22Rv1 (cell line): ENCODE measurements at regions not wholly inside any gene's neighbourhood (a gene's known extent, or its start where the extent isn't known, plus 50 kb on each side); places are given as distances from the start of the nearest gene placed in this dataset.
"Not testable (repeated sequence)": the region's sequence is repeated elsewhere in the genome, so short reads cannot be mapped to it uniquely, and the experiment has no call there.

Source experiments
- H3K27ac ChIP-seq: fragments of 450-650 bp; 2 replicates; pipeline ENCODE4 v1.5.1; 2017
- TF ChIP-seq, protein P1 (sequence below): fragments of 450-650 bp; IDR thresholded peaks from 2 replicates; pipeline ENCODE4 v1.5.1; 2017; ENCODE audit warnings: mild to moderate bottlenecking

DNA sequence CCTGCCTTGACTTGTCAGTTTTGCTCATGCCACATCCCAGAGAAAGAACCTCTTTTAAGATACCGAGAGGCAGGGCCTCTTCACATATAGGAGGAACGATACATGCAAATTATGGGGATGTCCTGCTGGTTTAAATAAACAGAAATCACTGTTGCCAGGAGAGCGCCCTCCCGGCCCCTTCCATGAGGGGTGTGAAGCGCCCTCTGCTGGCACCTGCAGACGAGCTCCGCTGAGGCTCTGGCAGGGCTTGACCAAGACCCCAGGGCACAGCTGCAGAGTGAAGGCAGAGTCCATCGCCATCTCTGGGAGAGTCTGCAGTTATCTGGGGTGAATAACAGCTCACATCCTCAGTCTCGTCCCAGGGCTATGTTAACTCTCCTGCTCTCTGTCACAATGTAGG, 468.8 kb downstream of the RPIA start:
- not testable (repeated sequence) for H3K27ac ChIP-seq

GRCh38 chr2:89161626-89162025, 470.2 kb downstream of the RPIA start:
- not testable (repeated sequence) for H3K27ac ChIP-seq

DNA sequence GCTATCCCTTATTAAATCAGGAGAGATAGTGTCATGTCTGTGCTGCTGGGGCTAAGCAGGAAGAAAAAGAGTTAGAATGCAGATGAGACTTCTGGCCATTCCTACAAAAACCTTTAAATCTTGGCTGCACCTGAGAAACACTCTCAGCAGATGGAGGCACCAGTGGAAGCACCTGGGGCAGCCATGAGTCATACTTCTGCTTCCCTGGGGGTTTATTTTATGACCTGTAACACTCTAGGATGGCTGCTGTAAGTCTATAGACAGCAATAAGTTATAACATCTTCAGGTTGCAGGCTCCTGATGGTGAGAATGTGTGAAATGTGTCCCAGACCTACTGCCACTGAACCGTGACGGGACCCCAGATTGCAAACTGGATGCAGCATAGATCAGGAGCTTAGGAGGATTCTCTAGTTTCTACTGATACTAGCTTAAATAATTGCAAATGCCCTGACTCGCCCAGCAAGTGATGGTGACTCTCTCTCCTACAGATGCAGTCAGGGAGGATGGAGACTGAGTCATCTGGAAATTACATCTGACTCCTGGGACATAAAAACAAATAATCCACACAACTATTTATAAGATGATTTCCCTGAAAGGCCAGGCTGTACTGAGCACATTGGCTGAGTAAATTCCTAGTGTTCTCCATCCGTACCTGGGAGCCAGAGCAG, 479.2 kb downstream of the RPIA start:
- not testable (repeated sequence) for H3K27ac ChIP-seq

GRCh38 chr2:89171174-89171519, 479.7 kb downstream of the RPIA start:
- H3K27ac ChIP-seq: not testable (repeated sequence)

DNA sequence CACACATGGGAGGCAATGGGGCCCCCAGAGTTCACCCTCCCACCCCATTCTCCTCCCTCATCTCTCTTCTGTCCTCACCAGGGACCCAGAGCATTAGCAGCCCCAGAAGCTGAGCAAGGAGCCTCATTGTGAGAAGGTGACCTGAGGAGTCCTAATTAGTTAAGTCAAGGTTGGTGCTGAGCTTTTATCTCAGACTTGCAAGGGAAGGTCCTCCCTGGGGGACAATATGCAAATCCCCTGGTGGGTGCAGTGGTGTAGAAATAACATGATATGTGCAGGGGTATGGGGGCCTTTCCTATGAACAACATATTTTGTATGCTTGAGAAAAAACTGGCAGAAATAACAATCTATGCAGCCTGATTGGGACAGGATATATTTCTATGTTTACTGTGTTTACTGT, 485.5 kb downstream of the RPIA start:
- H3K27ac ChIP-seq: not testable (repeated sequence)

- H3K27ac ChIP-seq: not testable (repeated sequence)
Observed at GRCh38 chr2:89182221-89182620, 490.7 kb downstream of the RPIA start.

- H3K27ac ChIP-seq: not testable (repeated sequence)
Observed at GRCh38 chr2:89184746-89185145, 493.3 kb downstream of the RPIA start.

GRCh38 chr2:89195636-89196251, 504.3 kb downstream of the RPIA start:
- H3K27ac ChIP-seq: not testable (repeated sequence)

GRCh38 chr2:89196719-89197118, 505.2 kb downstream of the RPIA start:
- H3K27ac ChIP-seq: not testable (repeated sequence)

DNA sequence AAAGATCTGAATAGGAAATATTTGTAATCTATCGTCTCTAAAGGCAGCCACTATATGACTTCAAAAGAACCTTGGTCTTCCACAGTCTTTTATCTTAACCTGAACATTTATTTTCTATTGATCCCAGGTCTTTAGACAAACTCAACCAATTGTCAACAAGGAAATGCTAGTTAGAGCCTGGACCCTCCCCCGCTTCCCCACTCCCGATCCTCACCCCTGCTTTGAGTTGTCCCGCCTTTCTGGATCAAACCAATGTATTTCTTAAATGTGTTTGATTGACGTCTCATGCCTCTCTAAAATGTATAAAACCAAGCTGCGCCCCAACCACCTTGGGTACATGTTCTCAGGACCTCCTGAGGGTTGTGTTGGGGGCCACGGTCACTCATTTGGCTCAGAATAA, 506.6 kb downstream of the RPIA start:
- H3K27ac ChIP-seq: not testable (repeated sequence)

GRCh38 chr2:89199453-89200246, 508.2 kb downstream of the RPIA start:
- not testable (repeated sequence) for H3K27ac ChIP-seq

GRCh38 chr2:89200247-89200527, 508.7 kb downstream of the RPIA start:
- not testable (repeated sequence) for H3K27ac ChIP-seq

- H3K27ac ChIP-seq: not testable (repeated sequence)
Observed at GRCh38 chr2:89202518-89202917, 511.0 kb downstream of the RPIA start.

- TF ChIP-seq, protein P1, sequence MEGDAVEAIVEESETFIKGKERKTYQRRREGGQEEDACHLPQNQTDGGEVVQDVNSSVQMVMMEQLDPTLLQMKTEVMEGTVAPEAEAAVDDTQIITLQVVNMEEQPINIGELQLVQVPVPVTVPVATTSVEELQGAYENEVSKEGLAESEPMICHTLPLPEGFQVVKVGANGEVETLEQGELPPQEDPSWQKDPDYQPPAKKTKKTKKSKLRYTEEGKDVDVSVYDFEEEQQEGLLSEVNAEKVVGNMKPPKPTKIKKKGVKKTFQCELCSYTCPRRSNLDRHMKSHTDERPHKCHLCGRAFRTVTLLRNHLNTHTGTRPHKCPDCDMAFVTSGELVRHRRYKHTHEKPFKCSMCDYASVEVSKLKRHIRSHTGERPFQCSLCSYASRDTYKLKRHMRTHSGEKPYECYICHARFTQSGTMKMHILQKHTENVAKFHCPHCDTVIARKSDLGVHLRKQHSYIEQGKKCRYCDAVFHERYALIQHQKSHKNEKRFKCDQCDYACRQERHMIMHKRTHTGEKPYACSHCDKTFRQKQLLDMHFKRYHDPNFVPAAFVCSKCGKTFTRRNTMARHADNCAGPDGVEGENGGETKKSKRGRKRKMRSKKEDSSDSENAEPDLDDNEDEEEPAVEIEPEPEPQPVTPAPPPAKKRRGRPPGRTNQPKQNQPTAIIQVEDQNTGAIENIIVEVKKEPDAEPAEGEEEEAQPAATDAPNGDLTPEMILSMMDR: peak; percentile 51
- not testable (repeated sequence) for H3K27ac ChIP-seq
Observed at GRCh38 chr2:89205153-89205552, 513.7 kb downstream of the RPIA start.

DNA sequence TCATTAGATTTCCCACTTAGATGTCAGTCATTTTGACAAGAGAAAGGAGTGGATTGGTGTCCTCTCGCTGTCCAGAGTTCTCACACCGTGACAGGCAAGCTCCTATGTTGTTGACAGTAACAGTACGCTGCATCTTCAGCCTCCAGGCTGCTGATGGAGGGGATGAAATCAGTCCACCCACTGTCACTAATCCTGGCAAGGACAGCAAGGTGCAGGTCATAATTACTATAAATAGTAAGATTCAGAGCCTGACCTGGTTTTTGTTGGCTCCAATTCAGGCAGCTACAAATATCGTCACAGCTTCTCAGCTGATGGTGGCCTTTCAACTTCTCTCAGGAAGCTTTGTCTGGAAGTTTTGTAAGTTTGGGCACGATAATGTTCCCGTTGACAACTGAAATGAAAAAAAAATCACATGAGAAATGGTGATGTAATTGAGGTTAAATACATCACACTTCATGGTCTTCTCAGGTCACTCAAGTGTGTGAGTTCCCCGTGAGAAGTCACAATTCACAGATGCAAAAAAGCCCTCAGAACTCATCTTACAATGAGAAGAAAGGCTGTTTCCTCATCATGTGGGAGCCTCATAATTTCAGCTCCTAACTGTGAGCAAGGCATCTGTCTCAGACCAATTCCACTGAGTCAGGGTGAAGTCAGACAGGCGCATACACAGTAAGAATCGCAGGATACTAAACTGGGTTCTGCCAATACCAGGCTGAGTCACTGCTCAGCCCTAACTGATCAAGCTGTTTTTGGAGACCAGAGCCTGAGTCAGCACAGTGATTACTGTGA, 516.9 kb downstream of the RPIA start:
- not testable (repeated sequence) for H3K27ac ChIP-seq

DNA sequence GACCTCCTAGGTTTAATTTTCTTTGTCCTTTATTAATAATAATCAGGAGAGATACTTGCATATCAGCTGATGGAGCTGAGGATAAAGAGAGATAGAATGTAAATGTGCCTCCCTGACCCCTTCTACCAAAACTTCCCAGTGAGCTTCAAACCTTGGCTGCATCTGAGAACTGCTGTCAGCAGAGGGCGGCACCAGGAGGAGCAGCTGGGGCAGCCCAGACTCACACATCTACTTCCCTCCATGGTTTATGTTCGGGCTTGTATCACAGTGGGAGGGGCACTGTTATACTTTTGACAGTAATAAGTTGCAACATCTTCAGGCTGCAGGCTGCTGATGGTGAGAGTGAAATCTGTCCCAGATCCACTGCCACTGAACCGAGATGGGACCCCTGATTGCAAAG, 521.7 kb downstream of the RPIA start:
- H3K27ac ChIP-seq: not testable (repeated sequence)

GRCh38 chr2:89213811-89214210, 522.3 kb downstream of the RPIA start:
- H3K27ac ChIP-seq: not testable (repeated sequence)

DNA sequence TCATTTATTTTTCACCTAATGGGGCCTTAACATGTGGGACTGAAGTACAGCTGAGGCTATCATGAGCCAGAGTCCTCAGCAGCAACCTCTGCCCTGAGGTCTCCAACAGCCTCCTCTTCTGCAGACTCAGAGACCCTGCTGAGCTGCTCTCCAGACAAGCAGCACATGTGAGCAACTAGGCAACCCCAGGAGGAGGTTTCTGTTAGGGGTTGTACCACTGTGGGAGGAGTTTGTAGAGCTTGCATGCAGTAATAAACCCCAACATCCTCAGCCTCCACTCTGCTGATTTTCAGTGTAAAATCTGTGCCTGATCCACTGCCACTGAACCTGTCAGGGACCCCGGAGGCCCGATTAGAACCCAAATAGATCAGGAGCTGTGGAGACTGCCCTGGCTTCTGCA, 530.0 kb downstream of the RPIA start:
- H3K27ac ChIP-seq: not testable (repeated sequence)

GRCh38 chr2:89222063-89222732, 530.7 kb downstream of the RPIA start:
- not testable (repeated sequence) for H3K27ac ChIP-seq

- H3K27ac ChIP-seq: not testable (repeated sequence)
Observed at GRCh38 chr2:89224803-89225202, 533.3 kb downstream of the RPIA start.

DNA sequence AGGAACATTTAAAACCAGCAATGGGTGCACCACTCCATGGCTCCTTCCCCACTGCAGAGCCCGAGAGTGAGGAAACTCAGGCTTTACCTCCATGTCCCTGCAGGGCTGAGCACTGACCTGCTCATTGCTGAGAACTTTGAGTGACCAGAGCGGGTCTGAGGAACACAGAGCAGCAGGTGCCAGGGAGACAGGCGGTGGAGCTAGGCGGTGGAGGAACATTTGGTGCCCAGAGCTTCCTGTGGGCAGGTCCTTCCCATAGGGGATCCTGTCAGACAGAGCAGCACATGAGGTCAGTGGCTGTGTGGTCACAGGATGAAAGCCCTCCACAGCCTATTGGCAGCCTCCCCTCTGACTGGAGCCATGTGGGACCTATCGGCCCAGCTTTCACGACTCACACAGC, 538.5 kb downstream of the RPIA start:
- H3K27ac ChIP-seq: not testable (repeated sequence)
